HuH-7 (cell line): ENCODE measurements at regions not wholly inside any gene's neighbourhood (a gene's known extent, or its start where the extent isn't known, plus 50 kb on each side); places are given as distances from the start of the nearest gene placed in this dataset.

Experiments used
- DNase-seq: peaks from one replicate; pipeline ENCODE4 v3.0.0; 2011; ENCODE audit warnings: low spot score

- no peak for DNase-seq
Observed at GRCh38 chr5:29811914-29812679, 1381.4 kb upstream of the CDH6 start.

GRCh38 chr5:29805804-29806203 is 1387.7 kb upstream of the CDH6 start:
- DNase-seq = no peak

- DNase-seq = no peak
Observed at GRCh38 chr5:29800752-29801151, 1392.7 kb upstream of the CDH6 start.

GRCh38 chr5:29796013-29796412 is 1397.5 kb upstream of the CDH6 start:
- DNase-seq = no peak

- no peak for DNase-seq
Observed at GRCh38 chr5:29795096-29795652, 1398.3 kb upstream of the CDH6 start.

GRCh38 chr5:29794141-29794787 is 1399.2 kb upstream of the CDH6 start:
- DNase-seq = no peak

- DNase-seq = no peak
Observed at GRCh38 chr5:29790281-29790680, 1403.2 kb upstream of the CDH6 start.

- no peak for DNase-seq
Observed at GRCh38 chr5:29780401-29780800, 1413.1 kb upstream of the CDH6 start.

GRCh38 chr5:29779141-29779540 is 1414.3 kb upstream of the CDH6 start:
- no peak for DNase-seq

- DNase-seq = no peak
Observed at GRCh38 chr5:29777373-29777772, 1416.1 kb upstream of the CDH6 start.

- no peak for DNase-seq
Observed at GRCh38 chr5:29770936-29771335, 1422.5 kb upstream of the CDH6 start.

GRCh38 chr5:29769474-29769873 is 1424.0 kb upstream of the CDH6 start:
- no peak for DNase-seq

- peak; percentile 21 for DNase-seq
Observed at GRCh38 chr5:29758986-29759421, 1434.5 kb upstream of the CDH6 start.

- no peak for DNase-seq
Observed at GRCh38 chr5:29750453-29750852, 1443.0 kb upstream of the CDH6 start.

GRCh38 chr5:29744618-29745017 is 1448.9 kb upstream of the CDH6 start:
- DNase-seq = no peak

- DNase-seq = peak; percentile 2
Observed at GRCh38 chr5:29720954-29721353, 1472.5 kb upstream of the CDH6 start.

- no peak for DNase-seq
Observed at GRCh38 chr5:29719171-29719570, 1474.3 kb upstream of the CDH6 start.

- DNase-seq = no peak
Observed at GRCh38 chr5:29715167-29715566, 1478.3 kb upstream of the CDH6 start.

GRCh38 chr5:29702875-29703274 is 1490.6 kb upstream of the CDH6 start:
- DNase-seq = no peak

- DNase-seq = no peak
Observed at GRCh38 chr5:29701600-29701999, 1491.9 kb upstream of the CDH6 start.

- peak; percentile 15 for DNase-seq
Observed at GRCh38 chr5:29697785-29698414, 1495.6 kb upstream of the CDH6 start.

GRCh38 chr5:29697278-29697677 is 1496.2 kb upstream of the CDH6 start:
- no peak for DNase-seq

- DNase-seq = no peak
Observed at GRCh38 chr5:29672678-29673077, 1520.8 kb upstream of the CDH6 start.
